BJ (cell line): ENCODE measurements at regions not wholly inside any gene's neighbourhood (a gene's known extent, or its start where the extent isn't known, plus 50 kb on each side); places are given as distances from the start of the nearest gene placed in this dataset.

Source experiments
- CTCF ChIA-PET: fragments of 350-600 bp; formaldehyde crosslinking; extraction: SDS; loops from one replicate; lab custom pipeline; 2021; ENCODE audit warnings: antibody characterized with exemption, inconsistent platforms; lab: Yijun Ruan, JAX
- POLR2A ChIA-PET: fragments of 300-600 bp; sonication (Branson Sonifier 250); formaldehyde crosslinking; extraction: SDS; loops from one replicate; lab custom pipeline; 2021; ENCODE audit warnings: antibody characterized with exemption; lab: Charles Lee
- DNase-seq: peaks from one replicate; pipeline ENCODE4 v3.0.0-alpha.2; 2011; ENCODE audit warnings: low read depth
- H3K27me3 ChIP-seq: 2 replicates; pipeline ENCODE4 v1.6.0; 2011; ENCODE audit warnings: low read length; ENCODE audit not compliant: control insufficient read depth, insufficient read depth
- H3K36me3 ChIP-seq: 2 replicates; pipeline ENCODE4 v1.5.1; 2011; ENCODE audit warnings: low read length; ENCODE audit not compliant: control insufficient read depth, insufficient read depth
- H3K4me3 ChIP-seq: 2 replicates; pipeline ENCODE4 v1.5.1; 2011; ENCODE audit warnings: low read depth, mild to moderate bottlenecking, control low read depth, low read length
- TF ChIP-seq, protein P1 (sequence below): IDR thresholded peaks from 2 replicates; pipeline ENCODE4 v1.5.1; 2011; ENCODE audit warnings: low read depth, mild to moderate bottlenecking, control low read depth, inconsistent platforms, low read length, moderate library complexity; ENCODE audit not compliant: insufficient read depth

DNA sequence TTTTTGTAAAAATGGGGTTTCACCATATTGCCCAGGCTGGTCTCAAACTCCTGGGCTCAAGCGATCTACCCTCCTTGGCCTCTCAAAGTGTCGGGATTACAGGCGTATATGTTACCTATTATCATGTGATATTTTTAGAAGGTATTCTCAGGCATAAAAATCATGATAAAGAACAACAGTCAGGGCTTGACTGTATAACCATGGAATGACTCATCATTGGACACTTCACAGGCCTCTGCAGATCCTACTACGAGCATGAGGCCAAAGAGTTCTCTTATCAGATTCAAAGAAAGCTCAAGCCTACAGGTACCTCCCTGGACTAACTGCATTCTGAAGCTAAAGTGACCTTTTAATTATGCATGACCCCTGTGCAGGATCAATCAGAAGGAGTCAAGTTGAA lies 91.7 kb upstream of the PRICKLE2 start:
- ChIA-PET CTCF (interaction anchor here (0.6 kb wide), 1 partner anchor 54 kb away, joined by 3 read pairs; no protein-coding TSS in a partner anchor), POLR2A (interaction anchor here (0.6 to 0.9 kb wide), 2 partner anchors 50 to 124 kb away, joined by 3 to 4 read pairs; no protein-coding TSS in a partner anchor)
- TF ChIP-seq, protein P1, sequence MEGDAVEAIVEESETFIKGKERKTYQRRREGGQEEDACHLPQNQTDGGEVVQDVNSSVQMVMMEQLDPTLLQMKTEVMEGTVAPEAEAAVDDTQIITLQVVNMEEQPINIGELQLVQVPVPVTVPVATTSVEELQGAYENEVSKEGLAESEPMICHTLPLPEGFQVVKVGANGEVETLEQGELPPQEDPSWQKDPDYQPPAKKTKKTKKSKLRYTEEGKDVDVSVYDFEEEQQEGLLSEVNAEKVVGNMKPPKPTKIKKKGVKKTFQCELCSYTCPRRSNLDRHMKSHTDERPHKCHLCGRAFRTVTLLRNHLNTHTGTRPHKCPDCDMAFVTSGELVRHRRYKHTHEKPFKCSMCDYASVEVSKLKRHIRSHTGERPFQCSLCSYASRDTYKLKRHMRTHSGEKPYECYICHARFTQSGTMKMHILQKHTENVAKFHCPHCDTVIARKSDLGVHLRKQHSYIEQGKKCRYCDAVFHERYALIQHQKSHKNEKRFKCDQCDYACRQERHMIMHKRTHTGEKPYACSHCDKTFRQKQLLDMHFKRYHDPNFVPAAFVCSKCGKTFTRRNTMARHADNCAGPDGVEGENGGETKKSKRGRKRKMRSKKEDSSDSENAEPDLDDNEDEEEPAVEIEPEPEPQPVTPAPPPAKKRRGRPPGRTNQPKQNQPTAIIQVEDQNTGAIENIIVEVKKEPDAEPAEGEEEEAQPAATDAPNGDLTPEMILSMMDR: no peak
- DNase-seq: no peak
- Histone ChIP-seq H3K27me3 (no peaks in the 10 kb centered on the region), H3K4me3 (no peak overlapping the region), H3K36me3 (no peaks in the 10 kb centered on the region)

GRCh38 chr3:64311424-64312061 lies 86.3 kb upstream of the PRICKLE2 start:
- no peaks in the 10 kb centered on the region for H3K36me3 ChIP-seq
- no peak overlapping the region for H3K4me3 ChIP-seq
- H3K27me3 ChIP-seq: no peaks in the 10 kb centered on the region
- POLR2A ChIA-PET: no interaction called here
- TF ChIP-seq, protein P1: no peak
- no peak for DNase-seq
- CTCF ChIA-PET: no interaction called here

- H3K36me3 ChIP-seq: no peaks in the 10 kb centered on the region
- no peak for DNase-seq
- H3K27me3 ChIP-seq: no peaks in the 10 kb centered on the region
- no peak overlapping the region for H3K4me3 ChIP-seq
- TF ChIP-seq, protein P1: no peak
- ChIA-PET POLR2A (no interaction called here), CTCF (interaction anchor here (1.0 to 1.9 kb wide), 2 partner anchors 11 kb away, joined by 3 to 7 read pairs; no protein-coding TSS in a partner anchor)
These were observed 83.7 kb upstream of the PRICKLE2 start for GRCh38 chr3:64308931-64309330.

GRCh38 chr3:64306745-64307144 lies 81.5 kb upstream of the PRICKLE2 start:
- TF ChIP-seq, protein P1: no peak
- H3K36me3 ChIP-seq: no peaks in the 10 kb centered on the region
- H3K4me3 ChIP-seq: no peak overlapping the region
- no peak for DNase-seq
- POLR2A ChIA-PET: no interaction called here
- CTCF ChIA-PET: interaction anchor here (1.2 to 1.4 kb wide), 2 partner anchors 13 to 21 kb away, joined by 3 read pairs; no protein-coding TSS in a partner anchor
- no peaks in the 10 kb centered on the region for H3K27me3 ChIP-seq

DNA sequence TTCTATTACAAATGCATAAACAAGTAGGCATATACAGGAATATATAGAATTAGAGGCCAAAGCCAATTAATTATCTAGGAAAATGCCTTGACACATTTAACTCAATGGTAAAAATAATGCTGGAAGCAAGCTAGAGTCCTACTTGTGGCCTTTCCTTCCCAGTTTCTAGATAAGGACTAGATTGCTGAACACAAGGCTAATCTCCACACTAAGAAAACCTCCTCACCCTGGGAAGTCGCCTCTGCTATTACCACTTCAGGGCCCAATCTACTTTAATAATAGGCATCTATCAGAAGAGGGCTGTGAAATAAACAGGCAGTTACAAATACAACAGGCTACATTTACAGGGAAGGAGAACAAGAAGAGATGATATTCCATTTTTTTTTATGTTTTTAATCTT lies 80.5 kb upstream of the PRICKLE2 start:
- H3K4me3 ChIP-seq: no peak overlapping the region
- no peaks in the 10 kb centered on the region for H3K36me3 ChIP-seq
- TF ChIP-seq, protein P1: no peak
- no peak for DNase-seq
- no peaks in the 10 kb centered on the region for H3K27me3 ChIP-seq
- ChIA-PET CTCF (no interaction called here), POLR2A (no interaction called here)
